ENCODE measurements at regions not wholly inside any gene's neighbourhood (a gene's known extent, or its start where the extent isn't known, plus 50 kb on each side); places are given as distances from the start of the nearest gene placed in this dataset.
"Not testable (repeated sequence)": the region's sequence is repeated elsewhere in the genome, so short reads cannot be mapped to it uniquely, and the experiment has no call there.

DNA sequence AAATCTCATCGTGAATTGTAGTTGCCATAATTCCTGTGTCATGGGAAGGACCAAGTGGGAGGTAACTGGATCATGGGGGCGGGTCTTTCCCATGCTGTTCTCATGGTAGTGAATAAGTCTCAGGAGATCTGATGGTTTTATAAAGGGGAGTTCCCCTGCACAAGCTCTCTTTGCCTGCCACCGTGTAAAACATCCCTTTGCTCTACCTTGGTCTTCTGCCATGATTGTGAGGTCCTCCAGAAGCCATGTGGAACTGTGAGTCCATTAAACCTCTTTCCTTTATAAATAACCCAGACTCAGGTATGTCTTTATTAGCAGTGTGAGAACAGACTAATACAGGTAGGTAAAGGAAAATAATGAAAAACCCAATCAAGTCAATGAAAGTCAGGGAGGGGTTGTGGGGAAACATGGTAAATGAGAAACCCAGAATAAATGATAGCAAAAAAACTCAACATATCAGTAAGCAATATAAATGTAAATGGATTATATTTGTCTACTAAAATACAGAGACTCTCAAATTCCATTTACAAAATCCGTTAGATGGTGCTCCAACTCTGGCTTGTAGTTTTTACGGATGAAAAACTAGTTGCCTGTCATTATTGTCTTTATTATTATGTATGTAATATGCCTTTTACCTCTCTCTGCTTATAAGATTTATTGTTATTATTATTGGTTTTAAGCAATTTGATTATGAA is 98.9 kb upstream of the NDUFV2 start:
- ATAC-seq (ENCODE audit: low FRiP score in 2 of 2) (no peak), DNase-seq (no peak)
- peaks cover 0 to 5% (median 2%) of the 10 kb centered on the region in 4 donors for H3K4me1 ChIP-seq
- no peak for TF ChIP-seq POLR2A (IDR thresholded peaks at IDR 0.05)
- TF ChIP-seq, protein P1, sequence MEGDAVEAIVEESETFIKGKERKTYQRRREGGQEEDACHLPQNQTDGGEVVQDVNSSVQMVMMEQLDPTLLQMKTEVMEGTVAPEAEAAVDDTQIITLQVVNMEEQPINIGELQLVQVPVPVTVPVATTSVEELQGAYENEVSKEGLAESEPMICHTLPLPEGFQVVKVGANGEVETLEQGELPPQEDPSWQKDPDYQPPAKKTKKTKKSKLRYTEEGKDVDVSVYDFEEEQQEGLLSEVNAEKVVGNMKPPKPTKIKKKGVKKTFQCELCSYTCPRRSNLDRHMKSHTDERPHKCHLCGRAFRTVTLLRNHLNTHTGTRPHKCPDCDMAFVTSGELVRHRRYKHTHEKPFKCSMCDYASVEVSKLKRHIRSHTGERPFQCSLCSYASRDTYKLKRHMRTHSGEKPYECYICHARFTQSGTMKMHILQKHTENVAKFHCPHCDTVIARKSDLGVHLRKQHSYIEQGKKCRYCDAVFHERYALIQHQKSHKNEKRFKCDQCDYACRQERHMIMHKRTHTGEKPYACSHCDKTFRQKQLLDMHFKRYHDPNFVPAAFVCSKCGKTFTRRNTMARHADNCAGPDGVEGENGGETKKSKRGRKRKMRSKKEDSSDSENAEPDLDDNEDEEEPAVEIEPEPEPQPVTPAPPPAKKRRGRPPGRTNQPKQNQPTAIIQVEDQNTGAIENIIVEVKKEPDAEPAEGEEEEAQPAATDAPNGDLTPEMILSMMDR (IDR thresholded peaks at IDR 0.05) = no peak
- no peak for TF ChIP-seq EP300 (IDR thresholded peaks at IDR 0.05)
- no peak for TF ChIP-seq POLR2AphosphoS5 (IDR thresholded peaks at IDR 0.05)
- no peaks in the 10 kb centered on the region for H3K36me3 ChIP-seq
- no peak overlapping the region for H3K27ac ChIP-seq
- no peaks in the 10 kb centered on the region for H3K27me3 ChIP-seq
- 93 to 97% methylated on average over 5 of the region's 5 CpGs for WGBS, 2 donors
- H3K9me3 ChIP-seq = no peaks in the 10 kb centered on the region
- H3K4me3 ChIP-seq = no peak overlapping the region

DNA sequence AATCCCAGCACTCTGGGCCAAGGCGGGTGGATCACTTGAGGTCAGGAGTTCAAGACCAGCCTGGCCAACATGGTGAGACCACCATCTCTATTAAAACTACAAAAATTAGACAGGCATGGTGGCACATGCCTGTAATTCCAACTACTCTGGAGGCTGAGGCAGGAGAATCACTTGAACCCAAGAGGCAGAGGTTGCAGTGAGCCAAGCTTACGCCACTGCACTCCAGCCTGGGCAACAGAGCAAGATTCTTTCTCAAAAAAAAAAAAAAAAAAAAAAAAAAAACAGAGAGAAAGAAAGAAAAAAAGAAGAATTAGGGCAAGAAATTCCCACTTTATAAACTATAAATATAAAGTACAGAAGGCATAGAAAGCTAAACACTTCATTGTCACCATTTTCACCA is 98.2 kb upstream of the NDUFV2 start:
- not testable (repeated sequence) for H3K9me3 ChIP-seq; H3K36me3 ChIP-seq; H3K27me3 ChIP-seq; H3K4me1 ChIP-seq; H3K27ac ChIP-seq; ATAC-seq (ENCODE audit: low FRiP score in 2 of 2); H3K4me3 ChIP-seq; DNase-seq
- WGBS, 2 donors = 93 to 95% methylated on average over 2 of the region's 2 CpGs

DNA sequence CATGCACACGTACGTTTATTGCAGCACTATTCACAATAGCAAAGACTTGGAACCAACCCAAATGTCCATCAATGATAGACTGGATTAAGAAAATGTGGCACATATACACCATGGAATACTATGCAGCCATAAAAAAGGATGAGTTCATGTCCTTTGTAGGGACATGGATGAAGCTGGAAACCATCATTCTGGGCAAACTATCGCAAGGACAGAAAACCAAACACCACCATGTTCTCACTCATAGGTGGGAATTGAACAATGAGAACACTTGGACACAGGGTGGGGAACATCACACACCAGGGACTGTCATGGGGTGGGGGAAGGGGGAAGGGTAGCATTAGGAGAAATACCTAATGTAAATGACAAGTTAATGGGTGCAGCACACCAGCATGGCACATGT is 94.8 kb upstream of the NDUFV2 start:
- 53 to 60% methylated on average over 3 of the region's 3 CpGs for WGBS, 2 donors
- not testable (repeated sequence) for H3K27ac ChIP-seq; ATAC-seq (ENCODE audit: low FRiP score in 2 of 2); DNase-seq; H3K27me3 ChIP-seq; H3K4me1 ChIP-seq; H3K9me3 ChIP-seq; H3K36me3 ChIP-seq; H3K4me3 ChIP-seq

DNA sequence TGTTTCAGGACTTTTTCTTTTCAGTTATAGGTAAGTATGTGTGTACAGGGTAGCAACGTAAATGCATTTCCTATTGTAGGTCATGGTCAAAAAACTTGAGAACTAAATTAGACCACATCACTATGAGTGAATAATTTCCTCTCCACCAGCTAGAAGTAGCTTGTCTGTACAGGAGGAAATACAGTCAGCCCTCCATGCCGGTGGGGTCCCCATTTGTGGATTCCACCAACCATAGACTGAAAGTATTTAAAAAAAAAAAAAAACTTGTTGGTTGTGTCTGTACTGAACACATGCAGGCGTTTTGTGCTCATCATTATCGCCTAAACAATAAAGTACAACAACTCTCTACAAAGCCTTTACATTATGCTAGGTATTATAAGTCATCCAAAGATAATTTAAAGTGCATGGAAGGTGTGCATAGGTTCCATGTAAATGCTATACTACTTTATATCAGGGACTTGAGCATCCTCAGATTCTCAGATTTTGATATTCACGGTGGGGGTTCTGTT is 94.2 kb upstream of the NDUFV2 start:
- Histone ChIP-seq H3K9me3 (no peaks in the 10 kb centered on the region), H3K27me3 (no peaks in the 10 kb centered on the region), H3K27ac (no peak overlapping the region), H3K36me3 (no peaks in the 10 kb centered on the region), H3K4me1 (no peaks in the 10 kb centered on the region), H3K4me3 (no peak overlapping the region)
- no peak for DNase-seq
- no peak for TF ChIP-seq POLR2AphosphoS5 (IDR thresholded peaks at IDR 0.05)
- no peak for TF ChIP-seq EP300 (IDR thresholded peaks at IDR 0.05)
- WGBS, 2 donors = 79 to 81% methylated on average over 5 of the region's 5 CpGs
- ATAC-seq (ENCODE audit: low FRiP score in 2 of 2) = no peak

DNA sequence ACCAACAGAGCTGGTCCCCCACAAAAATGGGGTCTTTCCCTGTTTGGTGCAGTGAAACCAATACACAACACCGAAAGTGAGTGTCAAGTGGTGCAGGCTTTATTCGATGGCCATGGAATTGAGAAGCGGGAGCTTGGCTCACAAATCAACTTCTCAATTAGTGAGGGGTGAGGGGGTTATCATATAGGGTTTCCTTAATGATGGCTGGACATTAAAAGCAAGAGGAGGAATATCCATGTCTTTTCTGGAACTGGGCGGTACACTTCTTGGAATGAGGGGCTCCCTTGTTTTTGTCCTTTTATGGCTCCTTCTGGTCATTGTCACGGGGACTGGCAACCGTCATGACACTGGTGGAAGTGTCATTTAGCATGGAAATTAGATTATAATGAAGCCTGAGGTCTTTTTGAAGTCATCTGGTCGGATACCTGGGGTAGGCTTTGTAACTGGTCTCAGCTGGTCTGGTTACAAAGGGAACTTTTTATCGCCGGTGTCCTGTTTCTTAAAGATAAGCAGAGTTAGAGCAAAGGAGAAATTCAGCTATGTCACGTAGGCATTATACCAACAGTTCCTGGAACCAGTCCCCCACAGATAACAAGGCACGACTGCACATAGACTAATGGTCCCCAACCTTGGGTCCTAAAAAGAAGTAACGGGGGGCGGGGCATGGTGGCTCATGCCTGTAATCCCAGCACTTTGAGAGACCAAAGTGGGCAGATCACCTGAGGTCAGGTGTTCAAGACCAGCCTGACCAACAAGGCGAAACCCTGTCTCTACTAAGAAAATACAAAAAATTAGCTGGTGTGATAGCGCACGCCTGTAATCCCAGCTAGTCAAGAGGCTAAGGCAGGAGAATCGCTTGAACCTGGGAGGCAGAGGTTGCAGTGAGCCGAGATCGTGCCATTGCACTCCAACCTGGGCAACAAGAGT is 93.5 kb upstream of the NDUFV2 start:
- no peak for DNase-seq
- TF ChIP-seq, protein P1 (IDR thresholded peaks at IDR 0.05) = no peak
- Histone ChIP-seq H3K9me3 (no peaks in the 10 kb centered on the region), H3K4me1 (no peaks in the 10 kb centered on the region), H3K4me3 (no peak overlapping the region), H3K27ac (no peak overlapping the region), H3K27me3 (no peaks in the 10 kb centered on the region), H3K36me3 (no peaks in the 10 kb centered on the region)
- ATAC-seq (ENCODE audit: low FRiP score in 2 of 2) = no peak
- 86 to 87% methylated on average over 19 of the region's 19 CpGs for WGBS, 2 donors

DNA sequence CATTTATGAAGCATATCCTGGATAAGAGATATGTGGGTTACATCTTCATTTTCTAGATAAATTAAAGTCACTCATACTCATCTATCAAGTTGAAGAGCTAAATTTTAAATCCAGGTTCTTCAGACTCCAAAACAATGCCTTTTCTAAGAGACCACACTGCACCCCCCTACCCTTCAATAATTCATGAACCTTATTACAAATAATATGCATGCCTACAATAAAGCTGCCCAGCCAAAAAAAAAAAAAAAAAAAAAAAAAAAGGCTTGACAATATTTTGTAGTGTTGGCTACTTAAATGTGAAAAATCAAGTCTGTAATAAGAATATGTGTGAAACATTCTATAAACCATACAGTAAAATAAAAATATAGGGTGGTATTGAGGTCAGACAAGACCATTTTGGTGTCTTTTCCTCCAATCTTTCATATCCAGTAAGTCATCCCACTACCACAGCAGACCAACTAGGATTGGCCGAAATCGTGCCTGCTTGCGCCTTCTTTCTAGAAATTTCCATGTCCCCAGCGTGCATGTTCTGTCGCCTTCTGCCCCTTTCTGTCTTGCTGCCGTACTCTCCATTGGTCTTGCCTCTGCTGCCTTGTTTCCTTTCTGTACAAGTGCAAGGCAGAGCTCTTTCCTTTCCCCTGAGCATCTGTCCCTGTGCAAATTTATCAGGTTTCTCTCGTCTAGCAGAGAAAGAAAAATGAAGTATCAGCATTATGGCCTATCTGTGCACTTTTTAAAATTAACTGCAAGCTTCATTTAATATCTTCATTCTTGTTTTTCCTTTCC is 92.6 kb upstream of the NDUFV2 start:
- TF ChIP-seq POLR2AphosphoS5 (IDR thresholded peaks at IDR 0.05) (no peak), EP300 (IDR thresholded peaks at IDR 0.05) (no peak), POLR2A (IDR thresholded peaks at IDR 0.05) (no peak)
- TF ChIP-seq, protein P1 (IDR thresholded peaks at IDR 0.05) = no peak
- H3K4me1 ChIP-seq = no peaks in the 10 kb centered on the region
- no peaks in the 10 kb centered on the region for H3K9me3 ChIP-seq
- no peak for DNase-seq
- H3K4me3 ChIP-seq = no peak overlapping the region
- no peak overlapping the region for H3K27ac ChIP-seq
- no peak for ATAC-seq (ENCODE audit: low FRiP score in 2 of 2)
- H3K36me3 ChIP-seq = no peaks in the 10 kb centered on the region
- no peaks in the 10 kb centered on the region for H3K27me3 ChIP-seq
- WGBS, 2 donors = 88 to 90% methylated on average over 7 of the region's 7 CpGs
